NCI-H2227 (cell line): ENCODE measurements at regions not wholly inside any gene's neighbourhood (a gene's known extent, or its start where the extent isn't known, plus 50 kb on each side); places are given as distances from the start of the nearest gene placed in this dataset.
"Not testable (repeated sequence)": the region's sequence is repeated elsewhere in the genome, so short reads cannot be mapped to it uniquely, and the experiment has no call there.

ENCODE experiments used
- DNase-seq: peaks from one replicate; lab custom pipeline; 2025; ENCODE audit not compliant: unreplicated experiment; lab: John Stamatoyannopoulos, UW

GRCh38 chr6:47180633-47181032 lies 129.1 kb downstream of the TNFRSF21 start:
- DNase-seq = no peak

- no peak for DNase-seq
Observed at GRCh38 chr6:47179286-47179685, 130.4 kb downstream of the TNFRSF21 start.

- no peak for DNase-seq
Observed at GRCh38 chr6:47175656-47176055, 133.5 kb upstream of the ADGRF1 start.

- DNase-seq = no peak
Observed at GRCh38 chr6:47174502-47175023, 132.4 kb upstream of the ADGRF1 start.

GRCh38 chr6:47174063-47174462 lies 131.9 kb upstream of the ADGRF1 start:
- not testable (repeated sequence) for DNase-seq

- not testable (repeated sequence) for DNase-seq
Observed at GRCh38 chr6:47173145-47173544, 131.0 kb upstream of the ADGRF1 start.

GRCh38 chr6:47170617-47170947 lies 128.4 kb upstream of the ADGRF1 start:
- DNase-seq = no peak

- no peak for DNase-seq
Observed at GRCh38 chr6:47169785-47170616, 127.9 kb upstream of the ADGRF1 start.

GRCh38 chr6:47168180-47168579 lies 126.0 kb upstream of the ADGRF1 start:
- DNase-seq = peak; percentile 12

GRCh38 chr6:47165918-47166317 lies 123.8 kb upstream of the ADGRF1 start:
- DNase-seq = no peak

- no peak for DNase-seq
Observed at GRCh38 chr6:47164877-47165276, 122.7 kb upstream of the ADGRF1 start.

- no peak for DNase-seq
Observed at GRCh38 chr6:47163536-47163935, 121.4 kb upstream of the ADGRF1 start.

- DNase-seq = no peak
Observed at GRCh38 chr6:47162793-47163192, 120.7 kb upstream of the ADGRF1 start.

- DNase-seq = no peak
Observed at GRCh38 chr6:47162231-47162630, 120.1 kb upstream of the ADGRF1 start.

GRCh38 chr6:47161176-47161687 lies 119.1 kb upstream of the ADGRF1 start:
- DNase-seq = no peak

GRCh38 chr6:47160702-47161101 lies 118.6 kb upstream of the ADGRF1 start:
- DNase-seq = no peak

- no peak for DNase-seq
Observed at GRCh38 chr6:47159763-47160162, 117.6 kb upstream of the ADGRF1 start.

- DNase-seq = no peak
Observed at GRCh38 chr6:47157653-47158219, 115.6 kb upstream of the ADGRF1 start.

- no peak for DNase-seq
Observed at GRCh38 chr6:47157063-47157462, 114.9 kb upstream of the ADGRF1 start.

- DNase-seq = no peak
Observed at GRCh38 chr6:47156196-47156595, 114.1 kb upstream of the ADGRF1 start.

GRCh38 chr6:47153404-47153755 lies 111.2 kb upstream of the ADGRF1 start:
- no peak for DNase-seq

GRCh38 chr6:47152666-47153403 lies 110.7 kb upstream of the ADGRF1 start:
- no peak for DNase-seq
